ENCODE measurements at regions not wholly inside any gene's neighbourhood (a gene's known extent, or its start where the extent isn't known, plus 50 kb on each side); places are given as distances from the start of the nearest gene placed in this dataset.

DNA sequence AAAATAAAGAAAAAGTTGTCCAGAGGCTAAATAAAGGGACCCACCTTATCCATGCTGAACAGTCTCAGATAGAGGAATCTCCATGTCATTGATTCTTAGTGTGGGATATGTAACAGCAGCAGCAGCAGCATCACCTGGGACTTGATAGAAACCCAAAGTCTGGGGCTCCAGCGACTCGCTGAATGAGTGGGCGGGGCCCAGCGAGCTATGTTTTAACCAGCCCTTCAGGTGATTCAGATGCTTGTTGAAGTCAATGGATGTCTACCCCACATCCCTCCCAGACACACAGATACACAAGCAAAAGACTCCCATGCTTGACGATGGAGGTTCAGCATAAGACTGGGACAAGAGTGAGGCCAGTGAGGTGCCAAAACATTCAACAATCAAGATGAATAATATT is 298.6 kb downstream of the UBE3D start:
- TF ChIP-seq CREB1 (IDR thresholded peaks at IDR 0.05; ENCODE audit: low read depth) (no peak), CEBPB (IDR thresholded peaks at IDR 0.05) (no peak), TCF12 (IDR thresholded peaks at IDR 0.05; ENCODE audit: low read depth) (no peak), YY1 (IDR thresholded peaks at IDR 0.05; ENCODE audit: low read depth) (no peak), REST (IDR thresholded peaks at IDR 0.05; ENCODE audit: low read depth) (no peak), USF1 (IDR thresholded peaks at IDR 0.05) (no peak), RAD21 (IDR thresholded peaks at IDR 0.05; ENCODE audit: low read depth) (no peak), TEAD4 (IDR thresholded peaks at IDR 0.05) (no peak), TAF1 (IDR thresholded peaks at IDR 0.05; ENCODE audit: low read depth) (no peak), EGR1 (IDR thresholded peaks at IDR 0.05) (no peak), ZBTB7A (IDR thresholded peaks at IDR 0.05; ENCODE audit: low read depth) (no peak), EP300 (IDR thresholded peaks at IDR 0.05; ENCODE audit: borderline replicate concordance) (no peak), FOXM1 (IDR thresholded peaks at IDR 0.05; ENCODE audit: borderline replicate concordance, low read depth) (no peak), MAX (IDR thresholded peaks at IDR 0.05) (no peak), NFIC (IDR thresholded peaks at IDR 0.05) (no peak)

- TF ChIP-seq EGR1 (IDR thresholded peaks at IDR 0.05), result no peak
- TF ChIP-seq EP300 (IDR thresholded peaks at IDR 0.05; ENCODE audit: borderline replicate concordance), result no peak
- no peak for TF ChIP-seq TAF1 (IDR thresholded peaks at IDR 0.05; ENCODE audit: low read depth)
- TF ChIP-seq ZBTB7A (IDR thresholded peaks at IDR 0.05; ENCODE audit: low read depth), result no peak
Observed at GRCh38 chr6:82767447-82767846, 298.2 kb downstream of the UBE3D start.

DNA sequence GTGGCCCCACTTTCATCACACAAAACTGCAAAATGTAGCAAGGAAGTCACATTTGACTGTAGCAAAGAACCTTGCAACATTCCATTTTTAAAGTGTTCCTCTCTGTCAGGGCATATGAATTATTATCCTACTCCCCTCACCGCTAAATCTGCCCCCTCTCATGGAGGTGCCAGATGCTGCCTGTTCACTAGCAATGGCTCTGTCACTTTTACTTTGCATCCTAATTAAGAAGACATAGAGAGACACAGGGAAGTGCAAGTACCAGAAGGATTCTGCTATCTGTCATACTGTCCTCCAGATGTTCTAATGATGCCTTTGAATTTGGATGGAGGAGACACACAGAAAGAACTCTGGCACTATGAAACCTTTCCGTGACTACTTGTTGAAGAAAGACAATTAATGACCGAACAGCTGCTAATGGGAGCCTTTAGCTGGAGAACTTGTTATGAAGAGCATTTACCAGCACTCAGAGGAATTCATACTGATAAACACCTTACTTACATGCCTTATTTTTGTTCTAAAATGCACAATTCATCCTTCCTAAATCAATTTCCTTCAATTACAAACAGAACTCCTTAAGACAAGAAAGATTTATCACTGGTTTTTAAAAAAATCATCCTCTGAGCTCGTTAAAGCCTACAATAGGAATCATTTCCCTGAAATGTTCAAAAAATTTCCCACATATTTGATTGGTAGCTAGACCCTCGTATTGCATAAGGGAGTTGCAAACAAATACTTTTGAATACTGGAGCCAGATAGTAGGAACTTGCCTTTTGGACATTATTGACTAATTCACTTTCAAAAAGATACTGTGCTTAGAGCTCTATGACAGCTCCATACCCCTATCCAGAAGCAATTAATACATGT is 292.6 kb downstream of the UBE3D start:
- no peak for TF ChIP-seq ZBTB7A (IDR thresholded peaks at IDR 0.05; ENCODE audit: low read depth)
- no peak for TF ChIP-seq RAD21 (IDR thresholded peaks at IDR 0.05; ENCODE audit: low read depth)
- TF ChIP-seq USF1 (IDR thresholded peaks at IDR 0.05), result no peak
- TF ChIP-seq TEAD4 (IDR thresholded peaks at IDR 0.05), result no peak
- TF ChIP-seq CREB1 (IDR thresholded peaks at IDR 0.05; ENCODE audit: low read depth), result no peak
- no peak for TF ChIP-seq TAF1 (IDR thresholded peaks at IDR 0.05; ENCODE audit: low read depth)
- no peak for TF ChIP-seq FOXM1 (IDR thresholded peaks at IDR 0.05; ENCODE audit: borderline replicate concordance, low read depth)
- TF ChIP-seq MAX (IDR thresholded peaks at IDR 0.05), result no peak
- TF ChIP-seq EP300 (IDR thresholded peaks at IDR 0.05; ENCODE audit: borderline replicate concordance), result no peak
- TF ChIP-seq EGR1 (IDR thresholded peaks at IDR 0.05), result no peak
- no peak for TF ChIP-seq YY1 (IDR thresholded peaks at IDR 0.05; ENCODE audit: low read depth)
- no peak for TF ChIP-seq TCF12 (IDR thresholded peaks at IDR 0.05; ENCODE audit: low read depth)
- TF ChIP-seq NFIC (IDR thresholded peaks at IDR 0.05), result no peak

- TF ChIP-seq TCF12 (IDR thresholded peaks at IDR 0.05; ENCODE audit: low read depth) (no peak), TEAD4 (IDR thresholded peaks at IDR 0.05) (no peak), YY1 (IDR thresholded peaks at IDR 0.05; ENCODE audit: low read depth) (no peak), FOXM1 (IDR thresholded peaks at IDR 0.05; ENCODE audit: borderline replicate concordance, low read depth) (no peak), MAX (IDR thresholded peaks at IDR 0.05) (no peak), TAF1 (IDR thresholded peaks at IDR 0.05; ENCODE audit: low read depth) (no peak), REST (IDR thresholded peaks at IDR 0.05; ENCODE audit: low read depth) (no peak), CEBPB (IDR thresholded peaks at IDR 0.05) (no peak), NFIC (IDR thresholded peaks at IDR 0.05) (no peak), RAD21 (IDR thresholded peaks at IDR 0.05; ENCODE audit: low read depth) (no peak), EP300 (IDR thresholded peaks at IDR 0.05; ENCODE audit: borderline replicate concordance) (no peak)
Observed at GRCh38 chr6:82775361-82775760, 290.3 kb downstream of the UBE3D start.

- TF ChIP-seq MAX (IDR thresholded peaks at IDR 0.05) (no peak), FOXM1 (IDR thresholded peaks at IDR 0.05; ENCODE audit: borderline replicate concordance, low read depth) (no peak), EGR1 (IDR thresholded peaks at IDR 0.05) (no peak), CREB1 (IDR thresholded peaks at IDR 0.05; ENCODE audit: low read depth) (no peak), NFIC (IDR thresholded peaks at IDR 0.05) (no peak), TEAD4 (IDR thresholded peaks at IDR 0.05) (no peak), CEBPB (IDR thresholded peaks at IDR 0.05) (no peak), TCF12 (IDR thresholded peaks at IDR 0.05; ENCODE audit: low read depth) (no peak), USF1 (IDR thresholded peaks at IDR 0.05) (no peak), TAF1 (IDR thresholded peaks at IDR 0.05; ENCODE audit: low read depth) (no peak), ZBTB7A (IDR thresholded peaks at IDR 0.05; ENCODE audit: low read depth) (no peak), RAD21 (IDR thresholded peaks at IDR 0.05; ENCODE audit: low read depth) (no peak), YY1 (IDR thresholded peaks at IDR 0.05; ENCODE audit: low read depth) (no peak), EP300 (IDR thresholded peaks at IDR 0.05; ENCODE audit: borderline replicate concordance) (no peak), REST (IDR thresholded peaks at IDR 0.05; ENCODE audit: low read depth) (no peak)
Observed at GRCh38 chr6:82775981-82776380, 289.7 kb downstream of the UBE3D start.
